ENCODE measurements at regions not wholly inside any gene's neighbourhood (a gene's known extent, or its start where the extent isn't known, plus 50 kb on each side); places are given as distances from the start of the nearest gene placed in this dataset.

DNA sequence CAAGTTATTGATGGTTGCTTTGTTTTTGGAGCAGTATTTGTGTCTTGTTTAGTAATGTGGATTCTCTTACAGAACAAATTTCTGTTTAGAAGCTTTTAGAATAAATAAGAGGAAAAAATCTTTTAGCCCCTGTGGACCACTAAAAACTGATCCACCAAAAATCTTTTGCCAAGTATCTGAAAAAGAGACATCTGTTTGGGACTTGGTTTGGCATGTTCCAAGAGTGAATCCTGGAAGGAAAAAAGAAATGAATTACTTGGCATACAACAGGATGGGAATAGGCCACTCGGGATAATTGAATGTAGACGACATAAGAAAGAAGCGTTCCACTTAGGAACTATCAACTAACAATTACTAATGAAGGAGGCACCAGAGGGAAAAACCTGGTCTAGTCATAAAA, 1350.1 kb upstream of the C9orf72 start:
- TF ChIP-seq, protein P1, sequence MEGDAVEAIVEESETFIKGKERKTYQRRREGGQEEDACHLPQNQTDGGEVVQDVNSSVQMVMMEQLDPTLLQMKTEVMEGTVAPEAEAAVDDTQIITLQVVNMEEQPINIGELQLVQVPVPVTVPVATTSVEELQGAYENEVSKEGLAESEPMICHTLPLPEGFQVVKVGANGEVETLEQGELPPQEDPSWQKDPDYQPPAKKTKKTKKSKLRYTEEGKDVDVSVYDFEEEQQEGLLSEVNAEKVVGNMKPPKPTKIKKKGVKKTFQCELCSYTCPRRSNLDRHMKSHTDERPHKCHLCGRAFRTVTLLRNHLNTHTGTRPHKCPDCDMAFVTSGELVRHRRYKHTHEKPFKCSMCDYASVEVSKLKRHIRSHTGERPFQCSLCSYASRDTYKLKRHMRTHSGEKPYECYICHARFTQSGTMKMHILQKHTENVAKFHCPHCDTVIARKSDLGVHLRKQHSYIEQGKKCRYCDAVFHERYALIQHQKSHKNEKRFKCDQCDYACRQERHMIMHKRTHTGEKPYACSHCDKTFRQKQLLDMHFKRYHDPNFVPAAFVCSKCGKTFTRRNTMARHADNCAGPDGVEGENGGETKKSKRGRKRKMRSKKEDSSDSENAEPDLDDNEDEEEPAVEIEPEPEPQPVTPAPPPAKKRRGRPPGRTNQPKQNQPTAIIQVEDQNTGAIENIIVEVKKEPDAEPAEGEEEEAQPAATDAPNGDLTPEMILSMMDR (conservative IDR thresholded peaks at IDR 0.05) = no peak
- no peak for TF ChIP-seq ZFX (IDR thresholded peaks at IDR 0.05)
- no peak overlapping the region for H3K27ac ChIP-seq

GRCh38 chr9:28925157-28925556, 1351.9 kb upstream of the C9orf72 start:
- no peak for TF ChIP-seq ZFX (IDR thresholded peaks at IDR 0.05)
- TF ChIP-seq, protein P1 (conservative IDR thresholded peaks at IDR 0.05) = no peak
- no peak overlapping the region for H3K27ac ChIP-seq

DNA sequence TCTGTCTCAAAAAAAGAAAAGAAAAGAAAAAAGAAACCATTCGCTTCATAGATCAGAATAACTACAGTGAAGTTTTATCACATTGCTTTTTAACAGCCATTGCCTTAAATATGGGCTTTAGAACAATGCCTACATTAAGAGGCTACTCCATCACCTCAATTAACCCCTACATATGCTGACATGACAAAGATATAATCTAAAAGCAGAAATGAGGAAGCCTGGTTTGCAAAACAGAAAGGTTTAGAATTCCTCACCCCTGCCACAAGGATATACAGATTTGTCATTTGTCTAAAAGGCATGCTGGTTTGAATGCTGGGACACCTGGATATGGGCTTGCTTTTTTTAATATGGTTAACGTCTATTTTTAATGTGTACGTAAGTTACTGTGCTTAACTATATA, 1353.0 kb upstream of the C9orf72 start:
- H3K27ac ChIP-seq = no peak overlapping the region
- no peak for TF ChIP-seq ZFX (IDR thresholded peaks at IDR 0.05)
- TF ChIP-seq, protein P1 (conservative IDR thresholded peaks at IDR 0.05) = no peak

DNA sequence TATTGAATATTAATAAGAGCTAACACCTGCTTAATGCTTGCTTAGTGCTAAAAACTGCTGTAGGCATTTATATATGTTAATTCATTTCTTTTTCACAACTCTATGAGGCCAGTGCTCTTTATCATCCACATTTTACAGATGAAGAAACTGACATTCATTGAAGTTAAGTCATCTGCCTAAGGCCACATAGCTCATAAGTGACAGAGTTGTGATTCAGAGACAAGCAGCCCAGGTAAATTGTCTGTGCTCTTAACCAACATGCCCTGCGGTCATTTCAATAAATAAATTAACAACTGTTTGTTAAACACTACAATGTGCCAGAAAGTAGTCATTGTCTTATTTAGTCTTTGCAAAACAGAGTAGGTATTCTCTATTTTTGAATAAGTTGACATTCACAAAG, 1354.4 kb upstream of the C9orf72 start:
- TF ChIP-seq, protein P1 (conservative IDR thresholded peaks at IDR 0.05) = no peak
- TF ChIP-seq ZFX (IDR thresholded peaks at IDR 0.05) = no peak
- H3K27ac ChIP-seq = no peak overlapping the region

DNA sequence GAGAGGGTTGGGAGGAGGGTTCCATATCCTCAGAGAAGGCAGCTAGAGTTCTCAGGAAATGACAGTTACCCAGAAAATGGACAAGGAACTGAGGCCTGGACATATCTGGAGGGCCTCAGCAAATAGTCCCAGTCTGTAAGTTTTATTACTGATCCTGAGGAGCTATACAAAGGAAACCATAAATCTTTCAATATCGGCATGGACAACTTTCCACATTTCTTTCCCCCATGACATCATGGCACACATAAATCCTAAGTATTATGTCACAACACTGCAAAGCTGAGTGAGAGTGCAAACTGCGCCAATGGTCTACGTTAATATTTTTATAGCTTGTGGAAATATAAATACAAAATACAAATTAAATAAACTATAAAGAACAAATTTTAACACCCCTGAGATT, 1356.2 kb upstream of the C9orf72 start:
- no peak overlapping the region for H3K27ac ChIP-seq
- TF ChIP-seq, protein P1 (conservative IDR thresholded peaks at IDR 0.05) = no peak
- TF ChIP-seq ZFX (IDR thresholded peaks at IDR 0.05) = no peak

DNA sequence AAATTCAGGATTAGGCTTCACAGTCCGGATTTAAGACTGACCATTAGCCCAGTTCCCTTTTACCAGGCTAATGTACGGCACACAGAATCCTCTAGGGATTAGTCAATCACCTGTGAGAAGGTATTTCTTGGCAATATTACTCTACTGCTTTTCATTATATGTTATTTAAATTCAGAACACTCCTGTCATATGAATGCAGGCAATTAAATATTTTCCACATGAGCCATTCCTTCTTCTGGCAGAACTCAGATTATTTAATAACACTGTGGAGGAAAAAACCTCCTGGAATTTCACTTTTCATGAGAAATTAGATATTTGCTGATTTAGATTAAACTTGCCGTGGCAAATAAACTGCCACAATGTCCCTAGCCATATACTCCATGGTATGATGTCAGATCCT, 1357.5 kb upstream of the C9orf72 start:
- no peak for TF ChIP-seq ZFX (IDR thresholded peaks at IDR 0.05)
- TF ChIP-seq, protein P1 (conservative IDR thresholded peaks at IDR 0.05) = no peak
- H3K27ac ChIP-seq = no peak overlapping the region

DNA sequence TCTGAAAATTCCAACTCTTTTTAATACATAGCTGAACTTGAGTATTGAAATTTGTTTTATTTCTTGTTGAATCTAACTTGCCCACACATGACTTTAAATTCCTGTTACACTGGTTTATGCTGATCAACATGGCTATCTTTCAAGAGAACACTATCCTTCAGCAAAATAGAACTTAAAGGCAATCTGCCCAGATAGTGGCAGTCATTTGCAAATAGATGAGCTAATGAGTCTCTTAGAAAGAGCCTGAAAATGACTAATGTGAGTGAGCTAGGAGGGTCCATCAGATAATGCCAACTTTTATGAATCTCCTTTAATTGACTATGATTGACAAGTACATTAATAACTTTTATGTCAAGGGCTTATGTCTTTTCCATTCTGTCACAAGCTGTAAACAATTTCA, 1360.8 kb upstream of the C9orf72 start:
- no peak for TF ChIP-seq ZFX (IDR thresholded peaks at IDR 0.05)
- TF ChIP-seq, protein P1 (conservative IDR thresholded peaks at IDR 0.05) = no peak
- H3K27ac ChIP-seq = no peak overlapping the region

Data from C4-2B (cell line).